ENCODE measurements at regions not wholly inside any gene's neighbourhood (a gene's known extent, or its start where the extent isn't known, plus 50 kb on each side); places are given as distances from the start of the nearest gene placed in this dataset.
"Not testable (repeated sequence)": the region's sequence is repeated elsewhere in the genome, so short reads cannot be mapped to it uniquely, and the experiment has no call there.

DNA sequence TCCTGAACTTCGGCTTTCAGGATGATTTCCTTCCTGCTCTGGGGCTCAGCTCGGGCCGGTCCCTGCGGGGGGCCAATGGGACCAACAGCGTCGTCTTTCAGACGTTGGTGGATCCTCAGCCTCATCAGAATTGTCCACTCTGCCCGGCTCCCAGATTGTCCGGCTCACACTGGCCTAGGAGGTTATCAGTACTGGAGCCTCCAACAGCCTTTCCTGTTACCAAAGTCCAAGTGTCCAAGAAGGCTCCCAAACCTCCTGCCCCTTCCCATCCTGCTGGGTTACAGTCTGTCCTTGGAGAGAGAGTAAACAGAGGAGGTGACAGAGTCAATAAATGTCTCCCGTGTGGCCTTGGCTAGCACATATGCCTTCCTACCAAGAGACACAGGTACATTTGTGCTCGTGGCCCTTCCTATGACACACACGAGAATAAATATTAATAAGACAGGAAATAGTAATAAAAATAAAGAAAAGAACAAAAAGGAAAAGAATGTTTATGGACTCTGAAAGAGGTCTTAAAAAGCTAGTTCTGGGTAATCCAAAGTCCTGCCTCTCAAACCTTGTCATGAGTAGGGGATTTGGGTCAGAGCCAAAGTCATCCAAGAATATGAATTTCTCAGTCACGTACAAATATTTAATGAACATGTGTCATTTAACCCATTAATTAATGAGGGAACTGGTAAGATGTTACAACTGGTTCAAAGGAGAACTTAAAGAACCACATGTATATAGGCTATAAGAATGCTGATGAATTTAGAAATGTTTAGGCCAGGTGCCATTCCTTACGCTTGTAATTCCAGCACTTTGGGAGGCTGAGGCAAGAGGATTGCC lies 80.8 kb upstream of the SLC2A1 start:
- no peak for DNase-seq

DNA sequence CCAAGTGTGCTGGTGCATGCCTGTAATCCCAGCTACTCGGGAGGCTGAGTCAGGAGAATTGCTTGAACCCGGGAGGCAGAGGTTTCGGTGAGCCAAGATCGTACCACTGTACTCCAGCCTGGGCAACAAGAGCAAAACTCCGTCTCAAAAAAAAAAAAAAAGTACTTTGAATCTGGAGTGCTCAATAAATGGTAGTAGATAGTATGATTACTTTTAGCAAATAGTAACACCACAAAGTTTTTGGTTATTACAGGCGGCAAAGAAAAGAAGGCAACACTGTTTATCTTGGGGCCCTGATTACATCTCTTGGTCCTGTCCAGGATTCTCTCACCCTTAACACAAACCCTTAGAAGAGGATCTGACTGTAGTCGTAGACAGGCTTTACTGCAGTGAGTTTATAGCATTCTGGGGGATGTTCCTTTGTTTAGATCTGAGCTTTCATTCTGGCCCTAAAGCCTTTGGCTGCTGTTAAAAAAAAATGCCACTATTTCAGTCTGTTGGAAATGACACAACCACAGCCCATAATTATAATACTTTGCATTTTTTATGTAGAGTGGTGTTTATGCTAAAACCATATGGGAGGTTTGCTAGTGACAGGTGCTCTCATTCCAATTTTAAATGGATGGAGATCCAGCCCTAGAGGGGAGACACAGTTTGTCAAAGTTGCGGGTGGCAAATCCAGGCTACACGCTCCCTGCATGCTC lies 79.7 kb upstream of the SLC2A1 start:
- DNase-seq, result no peak

DNA sequence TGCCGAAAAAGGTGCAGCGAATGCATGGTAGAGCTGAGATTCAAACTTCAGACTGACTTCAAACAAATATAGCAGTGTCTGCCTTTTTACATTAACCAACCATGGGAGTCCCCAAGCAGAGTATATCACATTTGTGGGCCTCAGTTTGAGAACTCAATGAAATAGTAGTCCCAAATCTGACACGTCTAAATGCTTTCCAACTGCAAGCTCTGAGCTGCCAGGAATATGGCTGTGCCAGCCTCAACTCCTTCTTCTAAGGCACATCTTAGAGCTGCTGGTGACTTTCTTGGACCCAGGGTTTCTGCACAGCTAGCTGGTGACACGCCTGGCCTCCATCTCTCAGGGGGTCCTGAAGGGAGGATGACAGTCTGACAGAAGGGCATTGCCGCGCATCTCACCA lies 78.8 kb upstream of the SLC2A1 start:
- no peak for DNase-seq

DNA sequence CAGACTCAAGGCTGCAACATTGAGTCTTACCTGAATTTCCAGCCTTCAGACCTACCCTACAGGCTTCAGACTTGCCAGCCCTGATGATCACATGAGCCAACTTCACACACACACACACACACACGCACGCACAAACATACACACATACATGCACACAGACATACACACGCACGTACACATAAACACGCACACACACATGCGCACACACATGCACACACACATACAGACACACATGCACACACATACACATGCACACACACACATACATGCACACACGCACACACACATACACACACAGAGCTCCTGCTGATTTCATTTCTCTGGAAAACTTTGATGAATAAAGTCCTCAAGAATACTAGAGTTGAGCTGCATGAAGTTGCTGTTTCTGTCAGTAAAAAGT lies 78.3 kb upstream of the SLC2A1 start:
- no peak for DNase-seq

DNA sequence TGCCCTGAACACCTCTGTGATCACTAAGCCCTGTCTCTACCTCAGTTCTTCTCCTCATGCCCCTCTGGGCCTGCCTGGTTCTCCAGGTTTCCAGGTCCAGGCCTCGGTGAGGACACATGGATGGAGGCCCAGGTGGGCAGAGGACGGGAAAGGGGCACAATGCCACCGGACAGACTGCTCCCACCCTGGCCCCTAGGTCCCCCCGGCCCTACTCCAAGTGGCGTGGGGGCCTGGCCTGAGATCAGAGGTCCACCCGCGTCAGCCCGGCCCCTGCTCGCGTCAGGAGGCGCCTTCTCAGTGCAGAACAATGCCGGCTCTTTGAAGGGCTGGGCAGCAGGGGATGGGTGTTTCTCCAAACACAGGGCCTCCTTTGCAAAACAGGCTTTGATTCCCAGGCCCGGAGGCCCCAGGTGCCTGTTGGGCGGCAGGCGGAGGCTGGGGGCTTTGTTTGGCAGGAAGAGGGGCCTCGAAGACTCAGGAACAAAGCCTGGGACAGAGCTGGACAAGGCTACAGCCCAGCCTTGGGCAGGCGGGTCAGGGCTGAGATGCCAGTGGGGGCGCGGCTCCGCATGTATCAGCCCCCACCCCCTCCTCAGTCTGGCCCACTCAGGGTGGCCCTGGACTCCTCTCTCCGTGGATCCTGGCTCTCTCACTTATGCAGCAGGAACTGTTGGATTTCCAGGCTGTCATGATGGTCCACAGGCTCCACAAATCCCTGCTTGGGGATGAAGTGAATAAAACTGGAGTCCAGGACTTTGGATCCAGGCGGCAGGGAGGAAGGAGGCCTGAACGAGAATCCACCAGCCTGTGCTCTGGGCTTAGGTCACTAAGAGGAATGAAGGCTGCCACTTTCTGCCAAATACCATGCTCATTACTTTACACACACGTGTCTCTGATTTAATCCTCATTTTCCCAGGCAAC lies 77.4 kb upstream of the SLC2A1 start:
- DNase-seq, result no peak

DNA sequence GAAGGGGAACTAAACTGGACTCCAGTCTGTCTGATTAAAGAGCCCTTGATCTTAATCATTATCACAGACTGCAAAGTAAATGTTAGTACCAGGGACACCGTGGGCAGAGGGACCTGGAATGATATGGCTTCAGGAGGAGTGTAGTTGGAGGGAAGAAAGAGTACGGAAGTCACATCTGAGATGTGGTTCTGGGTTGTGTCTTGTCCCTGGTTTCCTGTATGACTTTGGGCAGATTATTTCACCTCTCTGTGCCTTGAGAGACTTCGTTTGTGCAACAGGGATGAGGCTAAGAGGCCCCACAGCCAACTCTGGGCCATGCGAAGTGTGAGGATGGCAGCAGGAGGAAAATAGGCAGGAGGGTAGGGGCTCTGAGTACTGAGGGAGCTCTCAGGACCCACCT lies 76.1 kb upstream of the SLC2A1 start:
- no peak for DNase-seq

DNA sequence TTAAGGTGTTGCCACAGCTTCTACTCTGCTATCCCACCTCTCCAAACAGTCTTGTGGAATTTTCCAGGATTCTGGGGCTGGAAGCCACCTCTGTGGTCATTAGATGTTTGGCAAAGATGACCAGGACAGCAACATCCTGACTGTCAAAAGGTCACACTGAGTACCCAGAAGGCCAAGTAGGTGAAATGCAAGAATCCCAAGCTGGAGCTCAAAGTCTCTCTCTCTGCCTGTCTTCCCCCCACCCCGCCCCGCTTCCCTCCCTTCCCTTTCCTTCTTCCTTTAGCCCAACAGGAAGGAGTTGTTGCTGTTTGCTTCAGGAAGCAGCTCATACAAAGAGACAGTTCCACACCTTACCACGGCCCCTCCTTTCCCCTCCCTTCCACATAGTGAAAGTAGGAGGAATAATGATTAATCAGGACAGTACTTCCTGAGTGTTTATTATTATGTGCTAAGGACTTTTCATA lies 75.6 kb upstream of the SLC2A1 start:
- DNase-seq, result no peak

DNA sequence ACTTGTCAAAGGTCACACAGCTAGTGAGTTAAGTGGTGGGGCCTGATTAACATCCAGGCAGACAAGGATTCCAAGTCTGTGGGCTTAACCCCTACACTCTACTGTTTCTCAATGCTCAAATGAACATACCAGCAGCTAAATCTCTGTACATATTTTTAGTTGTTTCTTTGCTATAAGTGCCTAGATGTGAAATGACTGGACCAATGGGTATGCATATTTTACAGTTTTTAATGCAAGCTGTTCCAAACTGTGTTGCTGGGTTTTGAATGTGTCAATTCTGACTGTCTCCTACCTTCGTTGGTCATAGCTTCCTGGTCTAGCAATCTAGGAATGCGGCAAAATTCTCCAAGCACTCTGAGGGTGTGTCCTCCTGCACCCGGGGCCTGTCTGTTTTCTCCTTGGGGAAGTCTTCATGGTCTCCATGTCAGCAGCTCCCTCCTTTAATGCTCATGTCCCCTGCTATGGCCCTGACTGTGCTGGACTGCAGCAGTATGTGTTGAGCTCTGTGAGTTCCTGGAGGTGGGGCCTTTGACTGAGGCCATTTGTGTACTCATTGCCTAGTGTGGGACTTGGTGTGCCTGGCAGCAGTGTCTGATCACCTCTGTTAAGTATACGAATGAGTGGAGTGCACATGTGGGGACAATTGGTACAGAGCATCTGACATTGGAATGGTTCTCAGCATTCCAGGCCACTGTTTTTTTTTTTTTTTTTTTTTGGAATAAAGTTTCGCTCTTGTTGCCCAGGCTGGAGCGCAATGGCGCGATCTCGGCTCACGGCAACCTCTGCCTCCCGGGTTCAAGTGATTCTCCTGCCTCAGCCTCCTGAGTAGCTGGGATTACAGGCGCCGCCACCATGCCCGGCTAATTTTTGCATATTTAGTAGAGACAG lies 72.9 kb upstream of the SLC2A1 start:
- DNase-seq, result no peak

DNA sequence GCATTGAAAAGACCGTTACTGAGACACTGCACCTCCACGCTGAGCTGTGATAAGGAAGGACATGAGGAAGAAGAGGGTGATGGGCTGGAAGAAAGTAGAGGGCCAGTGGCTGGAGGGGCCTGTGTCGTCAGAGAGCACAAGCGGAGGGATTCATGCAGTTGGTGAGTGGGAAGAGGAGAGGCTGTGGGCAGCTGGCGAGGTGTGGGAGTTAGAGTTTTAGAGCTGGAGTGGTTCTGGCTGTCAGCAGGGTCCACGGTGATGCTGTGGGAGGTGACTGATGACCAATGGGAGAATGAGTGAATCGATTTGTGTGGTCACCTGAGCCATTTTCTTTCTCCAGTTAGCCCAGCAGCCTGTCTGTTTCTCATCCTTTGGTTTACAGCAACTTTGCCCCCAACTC lies 66.2 kb upstream of the SLC2A1 start:
- no peak for DNase-seq

DNA sequence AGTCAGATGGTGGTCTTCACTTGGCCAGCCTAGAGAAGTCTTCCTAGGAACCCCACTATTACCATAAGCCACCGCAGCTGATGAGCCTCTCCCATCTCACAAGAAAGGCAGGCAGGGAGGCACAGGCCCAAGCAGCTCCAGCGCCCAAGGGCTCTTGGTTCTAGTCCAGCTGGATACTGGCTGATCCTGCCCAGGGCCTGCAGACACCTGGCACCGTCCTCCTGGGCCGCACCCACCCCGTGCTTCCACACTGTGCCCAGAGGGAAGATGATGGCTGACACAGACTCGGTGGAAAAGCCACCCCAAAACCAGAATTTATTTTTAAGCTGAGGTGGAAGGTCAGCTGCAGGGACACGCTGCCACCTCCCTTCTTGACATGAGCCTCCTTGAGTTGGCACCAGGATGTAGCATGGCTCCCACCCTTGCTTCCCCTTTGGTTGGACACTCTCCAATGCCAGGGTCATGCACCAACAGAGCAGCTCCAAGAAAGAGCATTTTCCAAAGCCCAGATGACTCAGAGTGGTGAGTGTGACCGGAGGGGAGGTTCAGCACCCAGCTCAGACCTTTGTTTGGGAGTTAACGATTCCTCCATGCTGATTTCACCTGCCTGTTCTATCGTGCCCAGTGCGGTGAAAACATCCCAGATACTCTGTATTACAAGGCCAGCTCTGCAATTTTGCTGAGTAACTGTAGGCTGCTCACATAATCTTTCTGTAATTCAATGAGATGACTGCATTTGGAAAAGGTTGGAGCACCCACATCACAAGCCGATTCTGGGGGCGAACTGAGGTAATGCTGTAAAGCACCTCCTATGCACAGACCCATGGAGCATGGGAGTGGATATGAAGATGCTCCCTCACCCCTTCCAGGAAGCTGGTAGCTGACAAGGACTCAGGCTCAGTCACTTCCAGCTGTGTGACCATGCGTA lies 63.1 kb upstream of the SLC2A1 start:
- no peak for DNase-seq

DNA sequence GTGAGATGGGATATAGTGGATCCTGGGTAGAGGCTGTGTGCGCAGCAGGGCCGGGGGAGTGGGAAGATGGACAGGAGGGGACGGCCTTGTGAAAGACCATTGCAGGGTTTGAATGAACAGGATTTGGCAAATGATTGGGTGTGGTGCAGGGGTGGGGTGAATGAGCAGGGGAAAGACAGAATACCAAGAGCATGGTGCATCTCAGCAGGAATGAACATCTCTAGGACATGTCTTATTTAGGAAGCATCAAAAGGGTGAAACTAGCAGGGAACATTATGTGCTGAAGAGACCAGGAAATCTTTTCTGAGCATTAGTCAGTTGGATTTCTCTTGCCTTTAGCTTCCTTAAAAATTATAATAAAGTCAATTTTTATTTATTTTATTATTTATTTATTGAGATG lies 60.6 kb upstream of the SLC2A1 start:
- DNase-seq, result no peak

DNA sequence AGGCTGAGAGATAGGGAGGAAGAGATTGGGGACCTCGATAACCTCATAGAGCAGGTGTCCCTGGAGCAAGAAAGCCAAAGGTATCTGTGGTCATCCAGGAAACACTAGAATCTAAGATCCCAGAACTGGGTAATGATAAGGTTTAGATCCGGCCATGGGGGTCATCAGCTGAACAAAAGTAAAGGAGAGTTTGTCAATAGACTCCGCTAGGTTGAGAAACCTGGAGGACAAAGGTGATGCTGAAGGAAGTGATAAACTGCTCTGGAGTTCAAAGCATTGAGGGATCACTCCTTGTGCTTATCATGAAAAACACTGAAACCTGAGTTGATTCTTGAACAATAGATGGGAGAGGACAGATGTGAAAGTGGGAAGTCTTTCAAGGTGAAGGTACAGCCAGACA lies 59.5 kb upstream of the SLC2A1 start:
- no peak for DNase-seq

DNA sequence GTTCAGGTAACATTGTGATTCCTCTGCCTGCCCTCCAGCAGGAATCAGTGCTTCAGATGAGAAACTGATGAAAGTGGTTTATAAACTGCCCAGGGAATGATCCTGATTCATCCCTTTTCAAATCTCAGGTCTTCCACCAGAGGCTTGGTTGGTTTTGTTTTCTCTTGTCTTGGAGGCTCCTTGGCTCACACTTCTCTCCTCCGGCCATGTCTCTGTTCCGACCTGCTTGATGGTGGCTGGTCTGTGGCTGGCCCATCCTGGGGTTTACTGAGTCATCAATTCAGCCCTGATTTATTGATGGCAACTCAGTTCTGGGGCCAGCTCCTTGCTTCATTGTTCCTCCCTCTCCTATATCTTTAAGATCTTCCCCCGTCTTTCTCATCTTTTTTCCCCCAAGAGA lies 56.6 kb upstream of the SLC2A1 start:
- DNase-seq, result no peak

DNA sequence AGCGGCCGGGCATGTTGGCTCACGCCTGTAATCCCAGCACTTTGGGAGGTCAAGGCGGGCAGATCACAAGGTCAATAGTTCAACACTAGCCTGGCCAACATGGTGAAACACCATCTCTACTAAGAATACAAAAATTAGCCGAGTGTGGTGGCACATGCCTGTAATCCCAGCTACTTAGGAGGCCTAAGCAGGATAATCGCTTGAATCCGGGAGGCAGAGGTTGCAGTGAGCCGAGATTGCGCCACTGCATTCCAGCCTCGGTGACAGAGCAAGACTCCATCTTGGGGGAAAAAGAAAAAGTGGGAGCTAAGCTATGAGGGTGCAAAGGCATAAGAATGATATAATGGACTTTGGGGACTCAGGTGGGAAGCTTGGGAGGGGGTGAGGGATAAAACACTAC lies 55.9 kb upstream of the SLC2A1 start:
- DNase-seq, result not testable (repeated sequence)

DNA sequence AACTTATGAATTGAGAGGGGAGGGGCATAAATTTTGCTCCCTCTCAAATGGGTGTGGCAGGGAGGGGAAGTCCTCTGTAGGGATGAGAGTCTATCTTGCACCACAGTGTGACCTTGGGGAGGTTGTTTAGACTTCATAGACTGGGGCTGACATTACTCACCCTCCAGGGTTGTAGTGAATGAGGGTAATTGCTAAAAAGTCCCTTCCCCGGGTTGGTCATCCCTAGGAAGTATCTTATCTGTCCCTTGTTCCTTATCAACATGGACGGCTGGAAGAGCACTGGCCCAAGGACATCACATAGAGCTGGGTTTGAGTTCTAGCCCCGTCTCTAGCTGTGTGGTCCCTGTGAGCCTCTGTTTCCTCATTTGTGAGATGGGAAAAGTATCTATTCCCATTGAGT lies 52.4 kb upstream of the SLC2A1 start:
- DNase-seq, result no peak

DNA sequence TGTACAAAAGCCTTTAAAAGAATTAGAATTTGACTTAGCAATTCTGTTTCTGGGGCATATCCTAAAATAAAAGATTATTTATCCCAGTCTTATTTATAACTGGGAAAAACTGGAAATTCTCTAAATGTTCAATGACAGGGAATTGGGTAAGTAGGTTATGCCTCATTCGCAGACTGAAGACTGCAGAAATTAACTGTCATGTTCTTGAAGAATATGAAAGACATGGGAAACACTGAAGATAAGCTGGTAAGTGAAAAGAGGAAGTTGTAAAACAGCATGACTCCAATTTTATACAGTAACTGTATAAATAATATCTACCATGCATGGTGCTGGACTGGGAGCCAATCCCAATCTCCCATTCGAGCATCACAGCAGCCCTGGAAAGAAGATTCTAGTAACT lies 50.6 kb upstream of the SLC2A1 start:
- no peak for DNase-seq

DNA sequence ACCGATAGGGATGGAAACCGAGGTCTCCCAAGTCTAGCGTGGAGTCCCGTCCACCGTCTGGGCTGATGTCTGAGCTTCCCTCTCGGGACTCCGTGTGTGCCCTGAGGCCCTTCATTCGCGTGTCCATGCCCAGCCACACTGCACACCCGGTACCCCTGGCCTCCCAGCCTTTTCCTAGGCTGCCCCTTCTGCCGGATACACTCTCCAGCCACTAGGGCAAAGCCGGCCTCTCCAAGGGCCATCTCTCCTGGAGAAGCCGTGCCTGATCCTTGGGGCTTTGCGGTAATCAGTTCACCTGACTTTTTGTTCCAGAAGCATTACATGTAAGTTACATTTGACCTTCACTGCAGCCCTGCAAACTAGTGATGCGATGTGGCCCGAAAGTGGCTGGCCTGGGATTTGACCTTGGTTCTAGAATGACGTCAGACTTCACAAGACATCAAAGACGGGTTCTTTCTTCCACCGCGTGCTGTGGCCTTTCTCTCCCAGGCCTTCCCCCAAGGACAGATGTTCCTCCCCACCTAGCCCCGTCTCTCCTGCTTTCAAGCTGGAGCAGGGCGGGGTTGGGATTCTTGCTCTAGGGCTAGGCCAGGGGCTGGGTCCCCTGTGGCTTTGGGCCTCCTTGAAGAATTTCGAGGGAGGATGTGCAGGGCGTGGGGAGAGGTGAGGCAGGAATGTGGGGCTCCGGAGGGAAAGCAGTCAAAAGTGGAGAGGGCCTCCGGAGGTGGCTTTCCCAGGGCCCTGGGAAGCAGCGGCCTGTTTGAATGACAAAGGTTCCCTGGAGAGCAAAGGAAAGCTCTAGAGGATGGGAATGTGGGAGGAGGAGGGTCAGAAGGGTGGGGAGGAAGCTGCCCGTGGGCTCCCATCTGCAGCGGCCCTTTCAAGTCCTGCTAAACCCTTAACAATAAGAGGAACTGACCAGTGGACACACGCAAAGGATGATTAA lies 49.7 kb upstream of the SLC2A1 start:
- DNase-seq, result no peak

Data from right forelimb (tissue), 1 donor.